ENCODE measurements at regions not wholly inside any gene's neighbourhood (a gene's known extent, or its start where the extent isn't known, plus 50 kb on each side); places are given as distances from the start of the nearest gene placed in this dataset.

DNA sequence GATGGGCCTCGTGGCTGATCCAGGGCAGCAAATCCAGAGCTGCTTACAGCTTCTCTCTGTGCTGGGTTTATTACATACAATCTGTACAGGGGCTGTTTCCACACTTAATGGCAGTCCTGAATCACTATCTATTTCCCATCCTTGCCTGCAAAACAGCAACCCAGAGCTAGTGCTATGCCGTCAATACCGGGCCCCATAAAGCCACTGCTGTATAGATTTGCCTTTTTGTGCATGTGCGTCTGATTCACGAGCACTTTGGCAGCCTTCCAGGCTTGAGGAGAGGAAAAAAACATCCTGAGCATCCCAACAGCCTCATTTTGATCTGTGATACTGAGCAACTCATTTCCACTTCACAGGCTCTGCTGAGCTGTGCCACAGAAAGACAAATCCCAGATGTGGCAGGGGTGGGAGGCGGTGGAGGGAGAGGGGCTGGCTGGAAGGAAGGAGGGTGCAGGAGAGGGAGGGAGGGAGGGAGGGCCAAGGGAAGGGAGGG lies 65.2 kb upstream of the TARBP1 start (continued):
- TF ChIP-seq, protein P1, sequence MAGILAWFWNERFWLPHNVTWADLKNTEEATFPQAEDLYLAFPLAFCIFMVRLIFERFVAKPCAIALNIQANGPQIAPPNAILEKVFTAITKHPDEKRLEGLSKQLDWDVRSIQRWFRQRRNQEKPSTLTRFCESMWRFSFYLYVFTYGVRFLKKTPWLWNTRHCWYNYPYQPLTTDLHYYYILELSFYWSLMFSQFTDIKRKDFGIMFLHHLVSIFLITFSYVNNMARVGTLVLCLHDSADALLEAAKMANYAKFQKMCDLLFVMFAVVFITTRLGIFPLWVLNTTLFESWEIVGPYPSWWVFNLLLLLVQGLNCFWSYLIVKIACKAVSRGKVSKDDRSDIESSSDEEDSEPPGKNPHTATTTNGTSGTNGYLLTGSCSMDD (CRISPR knock-in tag; IDR thresholded peaks at IDR 0.05) = no peak
- no peak for TF ChIP-seq ONECUT2 (CRISPR knock-in tag; IDR thresholded peaks at IDR 0.05)
- no peak for TF ChIP-seq KDM6A (CRISPR knock-in tag; IDR thresholded peaks at IDR 0.05; ENCODE audit: low read depth)
- TF ChIP-seq MAF1 (CRISPR knock-in tag; IDR thresholded peaks at IDR 0.05; ENCODE audit: borderline replicate concordance) = no peak
- TF ChIP-seq ZNF710 (CRISPR knock-in tag; IDR thresholded peaks at IDR 0.05; ENCODE audit: borderline replicate concordance) = no peak
- TF ChIP-seq ZKSCAN5 (CRISPR knock-in tag; IDR thresholded peaks at IDR 0.05) = no peak
- TF ChIP-seq ZNF850 (CRISPR knock-in tag; conservative IDR thresholded peaks at IDR 0.05) = no peak
- no peak for TF ChIP-seq ZNF75D (CRISPR knock-in tag; IDR thresholded peaks at IDR 0.05; ENCODE audit: borderline replicate concordance)
- TF ChIP-seq ZNF891 (CRISPR knock-in tag; IDR thresholded peaks at IDR 0.05) = no peak
- no peak for TF ChIP-seq MAFG (CRISPR knock-in tag; IDR thresholded peaks at IDR 0.05)
- TF ChIP-seq HMGA1 (CRISPR knock-in tag; conservative IDR thresholded peaks at IDR 0.05) = no peak
- no peak for TF ChIP-seq ZNF234 (CRISPR knock-in tag; conservative IDR thresholded peaks at IDR 0.05)
- no peak for TF ChIP-seq ZNF451 (CRISPR knock-in tag; IDR thresholded peaks at IDR 0.05)
- no peak for TF ChIP-seq MLLT10 (CRISPR knock-in tag; IDR thresholded peaks at IDR 0.05)
- no peak for TF ChIP-seq ZNF549 (CRISPR knock-in tag; IDR thresholded peaks at IDR 0.05)
- TF ChIP-seq RERE (CRISPR knock-in tag; IDR thresholded peaks at IDR 0.05; ENCODE audit: low read depth) = no peak
- no peak for TF ChIP-seq HDAC2 (CRISPR knock-in tag; IDR thresholded peaks at IDR 0.05)
- no peak for TF ChIP-seq PCBP2 (optimal IDR thresholded peaks at IDR 0.05; ENCODE audit: low read depth, low read length, poor library complexity, severe bottlenecking)
- TF ChIP-seq ZNF780A (CRISPR knock-in tag; IDR thresholded peaks at IDR 0.05) = no peak
- TF ChIP-seq ZNF414 (CRISPR knock-in tag; IDR thresholded peaks at IDR 0.05) = peak; percentile 24; the same call in 1 of the 2 replicates
- TF ChIP-seq ARNT (IDR thresholded peaks at IDR 0.05) = no peak
- TF ChIP-seq ETV5 (CRISPR knock-in tag; IDR thresholded peaks at IDR 0.05; ENCODE audit: borderline replicate concordance) = no peak
- TF ChIP-seq PPARG (CRISPR knock-in tag; conservative IDR thresholded peaks at IDR 0.05) = no peak

Measured in HepG2 (cell line).